SK-N-SH (cell line): ENCODE measurements at regions not wholly inside any gene's neighbourhood (a gene's known extent, or its start where the extent isn't known, plus 50 kb on each side); places are given as distances from the start of the nearest gene placed in this dataset.

ENCODE experiments used
- CTCF ChIA-PET: fragments of 300-600, 350-600 bp; formaldehyde crosslinking; extraction: SDS; loops from one replicate; lab custom pipeline; 2021; lab: Yijun Ruan, JAX
- POLR2A ChIA-PET: fragments of 350-600 bp; sonication (Branson Sonifier 250); formaldehyde crosslinking; extraction: SDS; loops from one replicate; lab custom pipeline; 2020; ENCODE audit warnings: antibody characterized with exemption, inconsistent platforms; lab: Yijun Ruan, JAX
- DNase-seq: peaks from one replicate; pipeline ENCODE4 v3.0.0; 2012
- H2AFZ ChIP-seq: fragments of 200-600 bp; sonication (generic); 2 replicates; pipeline ENCODE4 v1.8.1; 2016; ENCODE audit warnings: antibody characterized with exemption, mild to moderate bottlenecking, low read depth
- H3F3A ChIP-seq: fragments of 200-600 bp; sonication (generic); replicated peaks from 2 replicates; pipeline ENCODE3; 2016; ENCODE audit warnings: antibody characterized with exemption, mild to moderate bottlenecking; ENCODE audit not compliant: insufficient read depth
- H3K27ac ChIP-seq, 2 experiments: fragments of 200-500 bp in 1 of 2; fragments of 200-600 bp in 1 of 2; sonication (Bioruptor generic) in 1 of 2; sonication (generic), shearing (Covaris generic) in 1 of 2; 2 replicates each; pipeline versions ENCODE4 v1.5.1 to v1.6.1; 2014 to 2016; ENCODE audit warnings: low read depth in 2 of 2, inconsistent platforms in 1 of 2, low read length in 1 of 2, mild to moderate bottlenecking in 1 of 2, mixed read lengths in 1 of 2
- H3K27me3 ChIP-seq: fragments of 200-600 bp; sonication (generic), shearing (Covaris generic); 2 replicates; pipeline ENCODE4 v1.6.1; 2016; ENCODE audit warnings: mixed run types; ENCODE audit not compliant: insufficient read depth
- H3K36me3 ChIP-seq, 2 experiments: fragments of 200-500 bp in 1 of 2; fragments of 200-600 bp in 1 of 2; sonication (Bioruptor generic) in 1 of 2; sonication (generic) in 1 of 2; replicated peaks in 1 of 2; 2 replicates each; pipeline versions ENCODE3 to v1.5.1; 2014 to 2016; ENCODE audit warnings: low read length in 1 of 2, mild to moderate bottlenecking in 1 of 2; ENCODE audit not compliant: insufficient read depth in 2 of 2, control insufficient read depth in 1 of 2
- H3K4me1 ChIP-seq, 2 experiments: fragments of 200-500 bp in 1 of 2; fragments of 200-600 bp in 1 of 2; sonication (Bioruptor generic) in 1 of 2; sonication (generic), shearing (Covaris generic) in 1 of 2; 2 replicates each; pipeline versions ENCODE4 v1.5.1 to v1.6.1; 2014 to 2016; ENCODE audit warnings: low read depth in 1 of 2, low read length in 1 of 2, mixed run types in 1 of 2; ENCODE audit not compliant: insufficient read depth in 2 of 2, control insufficient read depth in 1 of 2
- H3K4me2 ChIP-seq: fragments of 200-600 bp; sonication (generic), shearing (Covaris generic); 2 replicates; pipeline ENCODE4 v1.6.1; 2017; ENCODE audit warnings: mixed run types
- H3K4me3 ChIP-seq, 2 experiments: fragments of 200-500 bp in 1 of 2; fragments of 200-600 bp in 1 of 2; sonication (Bioruptor generic) in 1 of 2; sonication (generic), shearing (Covaris generic) in 1 of 2; 2 replicates each; pipeline versions ENCODE4 v1.5.1 to v1.8.1; 2014 to 2016; ENCODE audit warnings: low read depth in 2 of 2, inconsistent platforms in 1 of 2, low read length in 1 of 2, mild to moderate bottlenecking in 1 of 2, mixed read lengths in 1 of 2, moderate library complexity in 1 of 2
- H3K79me2 ChIP-seq: fragments of 200-600 bp; sonication (generic); 2 replicates; pipeline ENCODE4 v1.8.1; 2017; ENCODE audit warnings: mild to moderate bottlenecking; ENCODE audit not compliant: insufficient read depth
- H3K9ac ChIP-seq: fragments of 200-600 bp; sonication (generic); 2 replicates; pipeline ENCODE4 v1.6.1; 2017; ENCODE audit warnings: mixed run types
- H3K9me2 ChIP-seq: fragments of 200-600 bp; sonication (generic); 2 replicates; pipeline ENCODE4 v1.6.1; 2017; ENCODE audit warnings: mixed run types
- H3K9me3 ChIP-seq: fragments of 200-600 bp; sonication (generic); 2 replicates; pipeline ENCODE4 v1.6.1; 2017; ENCODE audit warnings: mixed run types, mild to moderate bottlenecking, moderate library complexity
- H4K20me1 ChIP-seq: fragments of 200-600 bp; sonication (generic); 2 replicates; pipeline ENCODE4 v1.6.1; 2017; ENCODE audit warnings: mild to moderate bottlenecking, mixed run types; ENCODE audit not compliant: insufficient read depth
- EP300 ChIP-seq, 2 experiments: IDR thresholded peaks; 2 replicates each; pipeline versions ENCODE4 v1.4.0 to v1.6.1; 2012; ENCODE audit warnings: borderline replicate concordance in 1 of 2, low read depth in 1 of 2, low read length in 1 of 2
- EZH2phosphoT487 ChIP-seq: fragments of 200-600 bp; sonication (generic); IDR thresholded peaks from 2 replicates; pipeline ENCODE4 v1.6.1; 2017; ENCODE audit warnings: low read depth, mixed run types, mild to moderate bottlenecking, antibody characterized with exemption, moderate library complexity, borderline replicate concordance
- FOSL2 ChIP-seq: IDR thresholded peaks from 2 replicates; pipeline ENCODE4 v1.4.0; 2012; ENCODE audit warnings: low read depth, mild to moderate bottlenecking, moderate library complexity, borderline replicate concordance
- FOXJ3 ChIP-seq: sonication (generic); formaldehyde crosslinking; IDR thresholded peaks from 2 replicates; pipeline ENCODE4 v1.5.1; 2020; ENCODE audit warnings: mild to moderate bottlenecking, missing genetic modification reagents
- FOXM1 ChIP-seq: IDR thresholded peaks from 2 replicates; pipeline ENCODE4 v1.4.0; 2012; ENCODE audit warnings: low read depth, mild to moderate bottlenecking
- GABPA ChIP-seq: IDR thresholded peaks from 2 replicates; pipeline ENCODE4 v1.4.0; 2012; ENCODE audit warnings: low read depth, mild to moderate bottlenecking
- MXI1 ChIP-seq: IDR thresholded peaks from 2 replicates; pipeline ENCODE4 v1.6.1; 2012; ENCODE audit warnings: mild to moderate bottlenecking, low read depth, low read length, improper control_type of control experiment
- RAD21 ChIP-seq: IDR thresholded peaks from 2 replicates; pipeline ENCODE4 v1.6.1; 2012; ENCODE audit warnings: mild to moderate bottlenecking, low read length
- RCOR1 ChIP-seq: fragments of 150-350 bp; IDR thresholded peaks from 2 replicates; pipeline ENCODE4 v1.6.1; 2017; ENCODE audit warnings: antibody characterized with exemption, low read length
- SIN3A ChIP-seq: IDR thresholded peaks from 2 replicates; pipeline ENCODE4 v1.6.1; 2012; ENCODE audit warnings: low read depth, mild to moderate bottlenecking, low read length, moderate library complexity, borderline replicate concordance
- SMC3 ChIP-seq: IDR thresholded peaks from 2 replicates; pipeline ENCODE4 v1.6.1; 2012; ENCODE audit warnings: low read depth, low read length, improper control_type of control experiment
- TAF1 ChIP-seq: IDR thresholded peaks from 2 replicates; pipeline ENCODE4 v1.6.1; 2012; ENCODE audit warnings: low read depth, mild to moderate bottlenecking, low read length, moderate library complexity, borderline replicate concordance
- TEAD4 ChIP-seq: IDR thresholded peaks from 2 replicates; pipeline ENCODE4 v1.4.0; 2012; ENCODE audit warnings: mild to moderate bottlenecking, borderline replicate concordance; ENCODE audit not compliant: insufficient read depth
- YY1 ChIP-seq: IDR thresholded peaks from 2 replicates; pipeline ENCODE4 v1.4.0; 2012; ENCODE audit warnings: low read depth, mild to moderate bottlenecking
- WGBS: methylation state at CpG from one replicate; pipeline ENCODE4 v1.1.6; 2017; ENCODE audit warnings: low lambda C conversion rate; 5-methylcytosine and 5-hydroxymethylcytosine counted together
- TF ChIP-seq, protein P1 (sequence below): fragments of 150-350 bp; IDR thresholded peaks from 2 replicates; pipeline ENCODE4 v1.6.1; 2016; ENCODE audit warnings: mild to moderate bottlenecking, low read depth, low read length
- TF ChIP-seq, protein P2 (sequence below): IDR thresholded peaks from 2 replicates; pipeline ENCODE4; 2012
- TF ChIP-seq, protein P3 (sequence below): IDR thresholded peaks from 2 replicates; pipeline ENCODE4 v1.6.1; 2012; ENCODE audit warnings: mild to moderate bottlenecking, low read depth, low read length, moderate library complexity

DNA sequence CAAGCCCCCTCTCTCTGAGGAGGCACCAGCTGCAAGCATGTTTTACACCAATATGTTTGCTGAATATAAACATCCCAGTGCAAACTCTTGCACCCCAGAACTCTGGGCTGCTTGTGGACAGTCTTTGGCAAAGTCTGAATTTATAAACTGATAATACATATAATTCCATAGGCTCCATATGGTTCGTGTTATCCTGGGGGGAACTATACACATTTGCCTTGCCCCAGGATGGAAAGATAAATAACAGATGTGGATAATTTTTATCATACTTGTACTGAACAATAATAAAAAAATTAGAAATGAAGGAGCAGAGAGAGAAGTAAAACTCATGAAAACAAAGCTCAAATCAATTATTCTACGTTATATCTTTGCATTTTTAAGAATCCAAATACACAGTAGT lies 50.6 kb upstream of the GAS1 start:
- Histone ChIP-seq H2AFZ (no peak overlapping the region), H3K27ac (no peak overlapping the region; a peak in 1 of 4 replicates), H3K4me1 (peaks cover 2 to 9% of the 10 kb centered on the region in 2 experiments; a peak in 3 of 4 replicates), H3K9me2 (no peaks in the 10 kb centered on the region), H3F3A (no peaks in the 10 kb centered on the region), H4K20me1 (no peaks in the 10 kb centered on the region), H3K36me3 (no peaks in the 10 kb centered on the region), H3K27me3 (no peaks in the 10 kb centered on the region), H3K9ac (no peak overlapping the region), H3K9me3 (peaks cover 15% of the 10 kb centered on the region; the same call in 1 of the 2 replicates), H3K4me2 (no peak overlapping the region), H3K79me2 (no peaks in the 10 kb centered on the region), H3K4me3 (no peak overlapping the region)
- 43% methylated on average over 2 of the region's 2 CpGs for WGBS
- TF ChIP-seq EP300 (IDR thresholded peaks at IDR 0.05; ENCODE audit: borderline replicate concordance in 1 of 2, low read depth in 1 of 2, low read length in 1 of 2) (0 out of 4 replicates have a peak, but pooled peaks of 1 of the 2 experiments have one; percentile 57), MXI1 (no peak)
- ChIA-PET POLR2A (no interaction called here), CTCF (no interaction called here)
- DNase-seq: peak; percentile 19

DNA sequence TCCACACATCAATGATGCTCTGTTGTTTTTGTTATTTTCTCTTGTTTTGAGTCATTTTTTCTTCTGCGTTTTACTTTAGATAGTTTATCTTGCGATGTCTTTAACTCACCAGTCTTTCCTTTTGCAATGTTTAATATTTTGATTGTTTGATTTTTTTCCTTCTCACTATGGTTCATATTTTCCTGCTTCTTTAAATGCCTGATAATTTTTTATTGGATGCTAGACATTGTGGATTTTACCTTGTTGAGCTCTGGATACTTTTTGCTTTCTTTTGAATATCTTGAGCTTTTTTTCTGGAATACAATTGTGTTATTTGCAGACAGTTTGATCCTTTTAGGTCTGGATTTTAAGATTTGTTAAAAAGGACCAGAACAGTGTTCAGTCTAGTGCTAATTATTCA lies 55.2 kb upstream of the GAS1 start:
- Histone ChIP-seq H4K20me1 (no peaks in the 10 kb centered on the region), H3F3A (no peaks in the 10 kb centered on the region), H3K9me2 (no peaks in the 10 kb centered on the region), H3K27ac (no peak overlapping the region), H3K9ac (no peak overlapping the region), H3K27me3 (no peaks in the 10 kb centered on the region), H3K9me3 (peaks cover 15% of the 10 kb centered on the region; the same call in 1 of the 2 replicates), H3K4me1 (peaks cover 0 to 6% of the 10 kb centered on the region in 2 experiments; a peak in 2 of 4 replicates), H3K4me2 (no peak overlapping the region), H3K79me2 (no peaks in the 10 kb centered on the region), H3K4me3 (no peak overlapping the region), H2AFZ (no peak overlapping the region), H3K36me3 (no peaks in the 10 kb centered on the region)
- WGBS: 87% methylated on average over 2 of the region's 2 CpGs
- TF ChIP-seq FOXM1 (no peak), TAF1 (no peak), YY1 (no peak)
- ChIA-PET CTCF (no interaction called here), POLR2A (no interaction called here)
- no peak for DNase-seq

DNA sequence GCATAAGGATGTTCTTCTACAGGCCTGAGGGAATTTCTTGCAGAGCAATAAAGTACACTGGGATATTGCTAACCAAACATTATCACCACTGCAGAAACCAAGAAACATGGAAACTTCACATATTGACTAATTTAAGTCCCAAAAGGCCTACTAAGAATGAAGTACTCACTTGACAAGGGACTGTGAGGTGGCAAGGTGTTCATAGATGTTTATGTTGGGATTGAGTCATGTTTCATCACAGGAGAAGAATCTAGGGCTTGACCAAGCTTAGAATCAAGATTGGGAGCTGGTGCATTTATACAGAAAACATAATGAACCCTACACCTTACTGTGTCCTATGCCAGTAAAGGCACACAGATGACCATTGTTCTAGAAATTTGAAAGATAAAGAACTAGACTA lies 56.7 kb upstream of the GAS1 start:
- Histone ChIP-seq H3K27me3 (no peaks in the 10 kb centered on the region), H3K9ac (no peak overlapping the region), H3K36me3 (no peaks in the 10 kb centered on the region), H3K4me1 (peaks cover 0 to 15% of the 10 kb centered on the region in 2 experiments; a peak in 2 of 4 replicates), H3K4me3 (no peak overlapping the region), H3K4me2 (no peak overlapping the region), H3K79me2 (no peaks in the 10 kb centered on the region), H2AFZ (no peak overlapping the region), H3K9me3 (peaks cover 15% of the 10 kb centered on the region; the same call in 1 of the 2 replicates), H4K20me1 (no peaks in the 10 kb centered on the region), H3K27ac (no peak overlapping the region), H3K9me2 (no peaks in the 10 kb centered on the region), H3F3A (no peaks in the 10 kb centered on the region)
- ChIA-PET CTCF (no interaction called here), POLR2A (no interaction called here)
- TF ChIP-seq, protein P1, sequence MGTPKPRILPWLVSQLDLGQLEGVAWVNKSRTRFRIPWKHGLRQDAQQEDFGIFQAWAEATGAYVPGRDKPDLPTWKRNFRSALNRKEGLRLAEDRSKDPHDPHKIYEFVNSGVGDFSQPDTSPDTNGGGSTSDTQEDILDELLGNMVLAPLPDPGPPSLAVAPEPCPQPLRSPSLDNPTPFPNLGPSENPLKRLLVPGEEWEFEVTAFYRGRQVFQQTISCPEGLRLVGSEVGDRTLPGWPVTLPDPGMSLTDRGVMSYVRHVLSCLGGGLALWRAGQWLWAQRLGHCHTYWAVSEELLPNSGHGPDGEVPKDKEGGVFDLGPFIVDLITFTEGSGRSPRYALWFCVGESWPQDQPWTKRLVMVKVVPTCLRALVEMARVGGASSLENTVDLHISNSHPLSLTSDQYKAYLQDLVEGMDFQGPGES: no peak
- TF ChIP-seq TAF1 (no peak), FOSL2 (no peak), SMC3 (no peak), EZH2phosphoT487 (no peak), TEAD4 (no peak), RAD21 (no peak), RCOR1 (no peak), MXI1 (no peak), FOXJ3 (CRISPR knock-in tag) (no peak), GABPA (no peak), SIN3A (no peak)
- TF ChIP-seq, protein P2, sequence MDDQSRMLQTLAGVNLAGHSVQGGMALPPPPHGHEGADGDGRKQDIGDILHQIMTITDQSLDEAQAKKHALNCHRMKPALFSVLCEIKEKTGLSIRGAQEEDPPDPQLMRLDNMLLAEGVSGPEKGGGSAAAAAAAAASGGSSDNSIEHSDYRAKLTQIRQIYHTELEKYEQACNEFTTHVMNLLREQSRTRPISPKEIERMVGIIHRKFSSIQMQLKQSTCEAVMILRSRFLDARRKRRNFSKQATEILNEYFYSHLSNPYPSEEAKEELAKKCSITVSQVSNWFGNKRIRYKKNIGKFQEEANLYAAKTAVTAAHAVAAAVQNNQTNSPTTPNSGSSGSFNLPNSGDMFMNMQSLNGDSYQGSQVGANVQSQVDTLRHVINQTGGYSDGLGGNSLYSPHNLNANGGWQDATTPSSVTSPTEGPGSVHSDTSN: no peak
- TF ChIP-seq, protein P3, sequence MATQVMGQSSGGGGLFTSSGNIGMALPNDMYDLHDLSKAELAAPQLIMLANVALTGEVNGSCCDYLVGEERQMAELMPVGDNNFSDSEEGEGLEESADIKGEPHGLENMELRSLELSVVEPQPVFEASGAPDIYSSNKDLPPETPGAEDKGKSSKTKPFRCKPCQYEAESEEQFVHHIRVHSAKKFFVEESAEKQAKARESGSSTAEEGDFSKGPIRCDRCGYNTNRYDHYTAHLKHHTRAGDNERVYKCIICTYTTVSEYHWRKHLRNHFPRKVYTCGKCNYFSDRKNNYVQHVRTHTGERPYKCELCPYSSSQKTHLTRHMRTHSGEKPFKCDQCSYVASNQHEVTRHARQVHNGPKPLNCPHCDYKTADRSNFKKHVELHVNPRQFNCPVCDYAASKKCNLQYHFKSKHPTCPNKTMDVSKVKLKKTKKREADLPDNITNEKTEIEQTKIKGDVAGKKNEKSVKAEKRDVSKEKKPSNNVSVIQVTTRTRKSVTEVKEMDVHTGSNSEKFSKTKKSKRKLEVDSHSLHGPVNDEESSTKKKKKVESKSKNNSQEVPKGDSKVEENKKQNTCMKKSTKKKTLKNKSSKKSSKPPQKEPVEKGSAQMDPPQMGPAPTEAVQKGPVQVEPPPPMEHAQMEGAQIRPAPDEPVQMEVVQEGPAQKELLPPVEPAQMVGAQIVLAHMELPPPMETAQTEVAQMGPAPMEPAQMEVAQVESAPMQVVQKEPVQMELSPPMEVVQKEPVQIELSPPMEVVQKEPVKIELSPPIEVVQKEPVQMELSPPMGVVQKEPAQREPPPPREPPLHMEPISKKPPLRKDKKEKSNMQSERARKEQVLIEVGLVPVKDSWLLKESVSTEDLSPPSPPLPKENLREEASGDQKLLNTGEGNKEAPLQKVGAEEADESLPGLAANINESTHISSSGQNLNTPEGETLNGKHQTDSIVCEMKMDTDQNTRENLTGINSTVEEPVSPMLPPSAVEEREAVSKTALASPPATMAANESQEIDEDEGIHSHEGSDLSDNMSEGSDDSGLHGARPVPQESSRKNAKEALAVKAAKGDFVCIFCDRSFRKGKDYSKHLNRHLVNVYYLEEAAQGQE: no peak
- DNase-seq: no peak
